NCI-H1694 treated with DMSO at 0.1 percent for 48 hours (cell line): ENCODE measurements at regions not wholly inside any gene's neighbourhood (a gene's known extent, or its start where the extent isn't known, plus 50 kb on each side); places are given as distances from the start of the nearest gene placed in this dataset.
"Not testable (repeated sequence)": the region's sequence is repeated elsewhere in the genome, so short reads cannot be mapped to it uniquely, and the experiment has no call there.

ENCODE experiments used
- DNase-seq: peaks from one replicate; lab custom pipeline; 2025; lab: John Stamatoyannopoulos, UW

GRCh38 chr2:57434441-57434840 lies 612.2 kb upstream of the VRK2 start:
- no peak for DNase-seq

- no peak for DNase-seq
Observed at GRCh38 chr2:57434972-57435371, 611.6 kb upstream of the VRK2 start.

GRCh38 chr2:57437077-57437476 lies 609.5 kb upstream of the VRK2 start:
- DNase-seq = no peak

- no peak for DNase-seq
Observed at GRCh38 chr2:57440437-57440836, 606.2 kb upstream of the VRK2 start.

- DNase-seq = no peak
Observed at GRCh38 chr2:57443086-57443485, 603.5 kb upstream of the VRK2 start.

GRCh38 chr2:57443973-57444521 lies 602.6 kb upstream of the VRK2 start:
- DNase-seq = no peak

- DNase-seq = no peak
Observed at GRCh38 chr2:57444752-57445430, 601.7 kb upstream of the VRK2 start.

- DNase-seq = no peak
Observed at GRCh38 chr2:57448816-57449215, 597.8 kb upstream of the VRK2 start.

- no peak for DNase-seq
Observed at GRCh38 chr2:57450170-57450569, 596.4 kb upstream of the VRK2 start.

GRCh38 chr2:57452634-57453033 lies 594.0 kb upstream of the VRK2 start:
- no peak for DNase-seq

GRCh38 chr2:57453945-57454344 lies 592.7 kb upstream of the VRK2 start:
- no peak for DNase-seq

GRCh38 chr2:57460396-57461276 lies 586.0 kb upstream of the VRK2 start:
- no peak for DNase-seq

- DNase-seq = peak; percentile 18
Observed at GRCh38 chr2:57461624-57462023, 585.0 kb upstream of the VRK2 start.

GRCh38 chr2:57465067-57465466 lies 581.5 kb upstream of the VRK2 start:
- DNase-seq = no peak

GRCh38 chr2:57465967-57466366 lies 580.6 kb upstream of the VRK2 start:
- no peak for DNase-seq

- no peak for DNase-seq
Observed at GRCh38 chr2:57475391-57475790, 571.2 kb upstream of the VRK2 start.

GRCh38 chr2:57479981-57480380 lies 566.6 kb upstream of the VRK2 start:
- no peak for DNase-seq

GRCh38 chr2:57488061-57488460 lies 558.5 kb upstream of the VRK2 start:
- no peak for DNase-seq

GRCh38 chr2:57490741-57491140 lies 555.9 kb upstream of the VRK2 start:
- DNase-seq = no peak

- no peak for DNase-seq
Observed at GRCh38 chr2:57491213-57491612, 555.4 kb upstream of the VRK2 start.

GRCh38 chr2:57493966-57494365 lies 552.6 kb upstream of the VRK2 start:
- not testable (repeated sequence) for DNase-seq

- peak; percentile 73 for DNase-seq
Observed at GRCh38 chr2:57497489-57498096, 549.0 kb upstream of the VRK2 start.

- no peak for DNase-seq
Observed at GRCh38 chr2:57504787-57505186, 541.8 kb upstream of the VRK2 start.
